NCI-H2227 treated with DMSO at 0.1 percent for 48 hours (cell line): ENCODE measurements at regions not wholly inside any gene's neighbourhood (a gene's known extent, or its start where the extent isn't known, plus 50 kb on each side); places are given as distances from the start of the nearest gene placed in this dataset.
"Not testable (repeated sequence)": the region's sequence is repeated elsewhere in the genome, so short reads cannot be mapped to it uniquely, and the experiment has no call there.

Source experiments
- DNase-seq: peaks from one replicate; lab custom pipeline; 2025; lab: John Stamatoyannopoulos, UW

- DNase-seq, result no peak
These were observed 131.3 kb upstream of the CCDC180 start for GRCh38 chr9:97176206-97176605.

GRCh38 chr9:97168174-97168573 lies 129.2 kb upstream of the CTSV start:
- DNase-seq, result not testable (repeated sequence)

- not testable (repeated sequence) for DNase-seq
These were observed 127.7 kb upstream of the CTSV start for GRCh38 chr9:97166496-97167138.

- DNase-seq, result no peak
These were observed 121.3 kb upstream of the CTSV start for GRCh38 chr9:97160255-97160654.

GRCh38 chr9:97158722-97159121 lies 119.8 kb upstream of the CTSV start:
- DNase-seq, result not testable (repeated sequence)

- not testable (repeated sequence) for DNase-seq
These were observed 116.5 kb upstream of the CTSV start for GRCh38 chr9:97155441-97155840.

GRCh38 chr9:97153967-97154366 lies 115.0 kb upstream of the CTSV start:
- DNase-seq, result no peak

- DNase-seq, result not testable (repeated sequence)
These were observed 114.2 kb upstream of the CTSV start for GRCh38 chr9:97153160-97153559.

- DNase-seq, result not testable (repeated sequence)
These were observed 111.5 kb upstream of the CTSV start for GRCh38 chr9:97150471-97150870.

- DNase-seq, result not testable (repeated sequence)
These were observed 109.5 kb upstream of the CTSV start for GRCh38 chr9:97148428-97148827.

- not testable (repeated sequence) for DNase-seq
These were observed 106.7 kb upstream of the CTSV start for GRCh38 chr9:97145680-97146079.

GRCh38 chr9:97140566-97140965 lies 101.6 kb upstream of the CTSV start:
- DNase-seq, result no peak

GRCh38 chr9:97136421-97136820 lies 97.5 kb upstream of the CTSV start:
- DNase-seq, result no peak

- DNase-seq, result not testable (repeated sequence)
These were observed 95.0 kb upstream of the CTSV start for GRCh38 chr9:97133966-97134365.

- no peak for DNase-seq
These were observed 93.9 kb upstream of the CTSV start for GRCh38 chr9:97132865-97133264.

GRCh38 chr9:97130864-97131263 lies 91.9 kb upstream of the CTSV start:
- not testable (repeated sequence) for DNase-seq

GRCh38 chr9:97130387-97130786 lies 91.4 kb upstream of the CTSV start:
- not testable (repeated sequence) for DNase-seq

- no peak for DNase-seq
These were observed 90.0 kb upstream of the CTSV start for GRCh38 chr9:97128919-97129318.

GRCh38 chr9:97124256-97124655 lies 85.3 kb upstream of the CTSV start:
- DNase-seq, result no peak

GRCh38 chr9:97110696-97111095 lies 71.8 kb upstream of the CTSV start:
- no peak for DNase-seq

GRCh38 chr9:97109194-97109811 lies 70.4 kb upstream of the CTSV start:
- DNase-seq, result no peak

- not testable (repeated sequence) for DNase-seq
These were observed 66.3 kb upstream of the CTSV start for GRCh38 chr9:97105220-97105619.

- DNase-seq, result not testable (repeated sequence)
These were observed 64.9 kb upstream of the CTSV start for GRCh38 chr9:97103613-97104383.
